Panc1 (cell line): ENCODE measurements at regions not wholly inside any gene's neighbourhood (a gene's known extent, or its start where the extent isn't known, plus 50 kb on each side); places are given as distances from the start of the nearest gene placed in this dataset.

Experiments
- ATAC-seq: fragments of 200-7000 bp; cut with Tn5 transposase; 2 replicates; pipeline ENCODE4 v1.9.1; 2020; ENCODE audit warnings: mild to moderate bottlenecking, moderate library complexity
- BruUV-seq: library from RNA; stranded (reverse); fragments of 400-500 nt; replicated peaks from 2 replicates; lab custom pipeline; 2021; lab: Mats Ljungman, UMichigan
- CTCF ChIA-PET: fragments of 300-600 bp; sonication (Branson Sonifier 250); formaldehyde crosslinking; loops from one replicate; lab custom pipeline; 2022; ENCODE audit warnings: antibody characterized with exemption; lab: Charles Lee
- POLR2A ChIA-PET: fragments of 300-600 bp; sonication (Branson Sonifier 250); formaldehyde crosslinking; loops from one replicate; lab custom pipeline; 2022; ENCODE audit warnings: antibody characterized with exemption; lab: Charles Lee
- DNase-seq: peaks from one replicate; pipeline ENCODE4 v3.0.0-alpha.2; 2010; ENCODE audit warnings: low read depth, low spot score
- H3K27ac ChIP-seq: 2 replicates; pipeline ENCODE4 v1.5.1; 2011; ENCODE audit warnings: mild to moderate bottlenecking, low read length, inconsistent platforms
- H3K27me3 ChIP-seq: fragments of 200-500 bp; sonication (Bioruptor generic); 2 replicates; pipeline ENCODE4 v1.6.0; 2014; ENCODE audit warnings: low read length, inconsistent platforms; ENCODE audit not compliant: control insufficient read depth, insufficient read depth
- H3K36me3 ChIP-seq: fragments of 200-500 bp; sonication (Bioruptor generic); 2 replicates; pipeline ENCODE4 v1.5.1; 2014; ENCODE audit warnings: inconsistent platforms, mild to moderate bottlenecking, low read length, moderate library complexity; ENCODE audit not compliant: control insufficient read depth, insufficient read depth
- H3K4me1 ChIP-seq: 2 replicates; pipeline ENCODE4 v1.5.1; 2011; ENCODE audit warnings: inconsistent platforms, mild to moderate bottlenecking, low read length, moderate library complexity; ENCODE audit not compliant: control insufficient read depth, insufficient read depth
- H3K4me3 ChIP-seq, 2 experiments: 2 replicates each; pipeline ENCODE4 v1.5.1; 2011 to 2012; ENCODE audit warnings: low read depth in 2 of 2, low read length in 2 of 2, mild to moderate bottlenecking in 2 of 2, inconsistent platforms in 1 of 2, moderate library complexity in 1 of 2
- H3K9me3 ChIP-seq: fragments of 200-500 bp; sonication (Bioruptor generic); 2 replicates; pipeline ENCODE4 v1.5.1; 2014; ENCODE audit warnings: low read depth, mild to moderate bottlenecking, inconsistent platforms, low read length, moderate library complexity; ENCODE audit not compliant: control insufficient read depth, insufficient read depth
- POLR2AphosphoS5 ChIP-seq: IDR thresholded peaks from 2 replicates; pipeline ENCODE4 v1.6.1; 2012; ENCODE audit warnings: mild to moderate bottlenecking, low read depth, low read length, moderate library complexity
- SIN3A ChIP-seq: IDR thresholded peaks from 2 replicates; pipeline ENCODE4 v1.6.1; 2012; ENCODE audit warnings: low read depth, mild to moderate bottlenecking, low read length, moderate library complexity, borderline replicate concordance; ENCODE audit not compliant: insufficient read depth
- TCF7L2 ChIP-seq: IDR thresholded peaks from 2 replicates; pipeline ENCODE4 v1.6.1; 2011; ENCODE audit warnings: mild to moderate bottlenecking, low read depth, low read length, inconsistent platforms
- in situ Hi-C: cut with HindIII; loops from 2 replicates; pipeline ENCODE4 v1.10.0; 2016; ENCODE audit warnings: low sequenced_read_pairs, low pct_unique_long_range_greater_than_20kb
- intact Hi-C: fragments of 100-400 bp; cut with micrococcal nuclease; formaldehyde crosslinking; loops from one replicate; pipeline ENCODE4 v1.10.0; 2022; ENCODE audit not compliant: unreplicated experiment
- TF ChIP-seq, protein P1 (sequence below), 2 experiments: IDR thresholded peaks; 2 replicates each; pipeline ENCODE4 v1.6.1; 2011 to 2012; ENCODE audit warnings: low read depth in 2 of 2, control low read depth in 1 of 2, low read length in 1 of 2, mild to moderate bottlenecking in 1 of 2, moderate library complexity in 1 of 2; ENCODE audit not compliant: insufficient read depth in 1 of 2
- TF ChIP-seq, protein P2 (sequence below): fragments of 450-650 bp; IDR thresholded peaks from 2 replicates; pipeline ENCODE4 v1.5.1; 2017; ENCODE audit warnings: mild to moderate bottlenecking

DNA sequence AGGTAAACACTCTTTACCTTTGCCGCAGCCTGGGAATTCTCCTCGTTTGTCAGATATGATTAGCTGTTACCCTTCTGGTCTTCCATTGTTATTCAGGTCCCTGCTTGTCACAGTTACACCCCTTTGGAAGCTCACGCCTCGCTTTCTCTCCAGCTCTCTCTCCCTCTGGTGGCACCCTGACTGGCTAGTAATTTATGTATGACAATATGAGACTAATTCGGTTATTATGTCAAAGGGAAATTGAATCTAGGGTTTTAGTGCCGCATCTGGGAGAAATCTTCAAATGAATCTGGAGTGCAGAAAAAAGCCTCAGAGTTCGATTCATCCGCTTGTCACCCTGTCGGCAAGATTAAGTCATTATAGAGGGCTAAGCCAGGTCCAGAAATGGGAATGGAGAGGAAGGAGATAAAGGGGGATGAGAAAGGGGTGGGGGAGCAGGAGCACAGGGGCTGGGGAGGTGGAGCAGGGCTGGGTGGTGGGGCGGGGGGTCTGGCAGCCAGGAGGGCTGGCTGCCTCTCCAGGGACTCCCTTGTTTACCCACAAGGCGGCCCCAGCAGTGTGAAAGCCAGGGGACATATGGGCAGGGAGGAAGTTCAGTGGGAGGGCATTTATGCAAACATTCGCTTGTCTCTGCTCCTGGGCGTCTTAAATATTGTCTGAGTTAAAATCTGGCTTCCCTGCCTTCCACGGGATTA, 179.0 kb upstream of the NECTIN1 start:
- Histone ChIP-seq H3K4me1 (no peaks in the 10 kb centered on the region), H3K27me3 (peaks cover 23% of the 10 kb centered on the region), H3K4me3 (no peak overlapping the region), H3K36me3 (no peaks in the 10 kb centered on the region), H3K9me3 (no peaks in the 10 kb centered on the region), H3K27ac (no peak overlapping the region)
- in situ Hi-C loops (no loop called here), intact Hi-C loops (no loop called here)
- TF ChIP-seq, protein P1, sequence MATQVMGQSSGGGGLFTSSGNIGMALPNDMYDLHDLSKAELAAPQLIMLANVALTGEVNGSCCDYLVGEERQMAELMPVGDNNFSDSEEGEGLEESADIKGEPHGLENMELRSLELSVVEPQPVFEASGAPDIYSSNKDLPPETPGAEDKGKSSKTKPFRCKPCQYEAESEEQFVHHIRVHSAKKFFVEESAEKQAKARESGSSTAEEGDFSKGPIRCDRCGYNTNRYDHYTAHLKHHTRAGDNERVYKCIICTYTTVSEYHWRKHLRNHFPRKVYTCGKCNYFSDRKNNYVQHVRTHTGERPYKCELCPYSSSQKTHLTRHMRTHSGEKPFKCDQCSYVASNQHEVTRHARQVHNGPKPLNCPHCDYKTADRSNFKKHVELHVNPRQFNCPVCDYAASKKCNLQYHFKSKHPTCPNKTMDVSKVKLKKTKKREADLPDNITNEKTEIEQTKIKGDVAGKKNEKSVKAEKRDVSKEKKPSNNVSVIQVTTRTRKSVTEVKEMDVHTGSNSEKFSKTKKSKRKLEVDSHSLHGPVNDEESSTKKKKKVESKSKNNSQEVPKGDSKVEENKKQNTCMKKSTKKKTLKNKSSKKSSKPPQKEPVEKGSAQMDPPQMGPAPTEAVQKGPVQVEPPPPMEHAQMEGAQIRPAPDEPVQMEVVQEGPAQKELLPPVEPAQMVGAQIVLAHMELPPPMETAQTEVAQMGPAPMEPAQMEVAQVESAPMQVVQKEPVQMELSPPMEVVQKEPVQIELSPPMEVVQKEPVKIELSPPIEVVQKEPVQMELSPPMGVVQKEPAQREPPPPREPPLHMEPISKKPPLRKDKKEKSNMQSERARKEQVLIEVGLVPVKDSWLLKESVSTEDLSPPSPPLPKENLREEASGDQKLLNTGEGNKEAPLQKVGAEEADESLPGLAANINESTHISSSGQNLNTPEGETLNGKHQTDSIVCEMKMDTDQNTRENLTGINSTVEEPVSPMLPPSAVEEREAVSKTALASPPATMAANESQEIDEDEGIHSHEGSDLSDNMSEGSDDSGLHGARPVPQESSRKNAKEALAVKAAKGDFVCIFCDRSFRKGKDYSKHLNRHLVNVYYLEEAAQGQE (IDR thresholded peaks at IDR 0.05; ENCODE audit: insufficient read depth in 1 of 2, low read depth in 2 of 2, low read length in 1 of 2) = no peak
- TF ChIP-seq, protein P2, sequence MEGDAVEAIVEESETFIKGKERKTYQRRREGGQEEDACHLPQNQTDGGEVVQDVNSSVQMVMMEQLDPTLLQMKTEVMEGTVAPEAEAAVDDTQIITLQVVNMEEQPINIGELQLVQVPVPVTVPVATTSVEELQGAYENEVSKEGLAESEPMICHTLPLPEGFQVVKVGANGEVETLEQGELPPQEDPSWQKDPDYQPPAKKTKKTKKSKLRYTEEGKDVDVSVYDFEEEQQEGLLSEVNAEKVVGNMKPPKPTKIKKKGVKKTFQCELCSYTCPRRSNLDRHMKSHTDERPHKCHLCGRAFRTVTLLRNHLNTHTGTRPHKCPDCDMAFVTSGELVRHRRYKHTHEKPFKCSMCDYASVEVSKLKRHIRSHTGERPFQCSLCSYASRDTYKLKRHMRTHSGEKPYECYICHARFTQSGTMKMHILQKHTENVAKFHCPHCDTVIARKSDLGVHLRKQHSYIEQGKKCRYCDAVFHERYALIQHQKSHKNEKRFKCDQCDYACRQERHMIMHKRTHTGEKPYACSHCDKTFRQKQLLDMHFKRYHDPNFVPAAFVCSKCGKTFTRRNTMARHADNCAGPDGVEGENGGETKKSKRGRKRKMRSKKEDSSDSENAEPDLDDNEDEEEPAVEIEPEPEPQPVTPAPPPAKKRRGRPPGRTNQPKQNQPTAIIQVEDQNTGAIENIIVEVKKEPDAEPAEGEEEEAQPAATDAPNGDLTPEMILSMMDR = no peak
- TF ChIP-seq SIN3A = no peak
- TF ChIP-seq TCF7L2 = no peak
- TF ChIP-seq POLR2AphosphoS5 = no peak
- no TSS peak for BruUV-seq
- no peak for ATAC-seq
- no peak for DNase-seq
- CTCF ChIA-PET = no interaction called here
- POLR2A ChIA-PET = no interaction called here

DNA sequence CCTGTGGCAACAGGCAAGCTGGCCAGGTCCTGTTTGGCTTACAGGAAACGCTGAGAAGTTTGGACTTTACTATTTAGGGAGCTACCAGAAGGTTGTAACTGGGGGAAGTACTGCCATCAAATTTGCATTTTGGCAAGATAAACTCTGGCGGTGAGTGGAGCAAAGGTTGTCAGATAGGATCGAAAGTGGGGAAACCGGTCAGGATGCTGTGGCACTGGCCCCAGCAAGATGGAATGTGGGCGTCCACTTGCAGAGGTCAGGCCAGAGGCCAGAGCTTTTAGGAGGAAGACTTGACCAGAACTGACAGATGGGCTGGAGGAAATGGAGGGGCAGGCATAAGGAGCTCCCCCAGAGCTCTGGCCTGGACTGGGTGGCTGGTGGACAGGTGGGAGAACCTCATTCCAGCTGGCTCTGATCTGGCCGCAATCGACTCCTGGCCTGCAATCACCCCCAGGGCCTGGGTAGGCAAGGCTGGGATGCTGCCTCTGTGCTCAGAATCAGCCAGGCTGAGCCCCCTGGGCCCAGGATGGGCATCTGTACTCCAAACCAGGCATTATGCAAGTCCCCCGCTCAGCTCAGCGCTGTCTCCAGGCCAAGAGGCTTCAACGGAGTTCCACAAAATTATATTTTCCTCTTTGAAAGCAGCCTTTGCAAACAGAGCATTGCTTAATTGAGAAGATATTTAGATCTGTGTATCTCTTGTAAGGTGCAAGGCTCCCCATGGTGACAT, 178.3 kb upstream of the NECTIN1 start:
- ATAC-seq (no peak), DNase-seq (no peak)
- H3K9me3 ChIP-seq = no peaks in the 10 kb centered on the region
- H3K4me1 ChIP-seq = no peaks in the 10 kb centered on the region
- no TSS peak for BruUV-seq
- in situ Hi-C loops = no loop called here
- H3K27me3 ChIP-seq = peaks cover 23% of the 10 kb centered on the region
- H3K27ac ChIP-seq = no peak overlapping the region
- POLR2A ChIA-PET = no interaction called here
- TF ChIP-seq SIN3A = no peak
- TF ChIP-seq, protein P2 = no peak
- TF ChIP-seq, protein P1 (IDR thresholded peaks at IDR 0.05; ENCODE audit: insufficient read depth in 1 of 2, low read depth in 2 of 2, low read length in 1 of 2) = no peak
- no peak for TF ChIP-seq TCF7L2
- no peak for TF ChIP-seq POLR2AphosphoS5
- H3K36me3 ChIP-seq = no peaks in the 10 kb centered on the region
- no peak overlapping the region for H3K4me3 ChIP-seq
- intact Hi-C loops = no loop called here
- CTCF ChIA-PET = no interaction called here
